ENCODE measurements at regions not wholly inside any gene's neighbourhood (a gene's known extent, or its start where the extent isn't known, plus 50 kb on each side); places are given as distances from the start of the nearest gene placed in this dataset.
"Not testable (repeated sequence)": the region's sequence is repeated elsewhere in the genome, so short reads cannot be mapped to it uniquely, and the experiment has no call there.

DNA sequence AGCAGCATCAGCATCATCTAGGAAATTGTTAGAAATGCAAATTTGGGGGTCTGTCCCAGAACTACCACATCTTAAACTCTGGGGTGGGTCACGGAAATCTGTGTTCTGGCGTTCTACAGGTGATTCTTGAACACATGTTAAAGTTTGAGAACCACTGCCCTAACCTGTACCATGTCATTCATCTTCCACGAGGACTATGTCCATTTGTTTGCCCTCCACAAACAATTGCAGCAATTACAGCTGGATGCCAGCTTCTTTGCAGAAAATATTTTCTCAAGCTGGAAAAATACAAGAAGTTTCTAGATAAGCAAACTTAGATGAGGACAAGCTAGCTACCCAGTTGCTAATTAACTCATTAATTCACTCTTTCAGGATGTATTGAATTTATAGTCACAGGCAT lies 54.1 kb downstream of the MAFB start:
- DNase-seq (ENCODE audit: low spot score): no peak

DNA sequence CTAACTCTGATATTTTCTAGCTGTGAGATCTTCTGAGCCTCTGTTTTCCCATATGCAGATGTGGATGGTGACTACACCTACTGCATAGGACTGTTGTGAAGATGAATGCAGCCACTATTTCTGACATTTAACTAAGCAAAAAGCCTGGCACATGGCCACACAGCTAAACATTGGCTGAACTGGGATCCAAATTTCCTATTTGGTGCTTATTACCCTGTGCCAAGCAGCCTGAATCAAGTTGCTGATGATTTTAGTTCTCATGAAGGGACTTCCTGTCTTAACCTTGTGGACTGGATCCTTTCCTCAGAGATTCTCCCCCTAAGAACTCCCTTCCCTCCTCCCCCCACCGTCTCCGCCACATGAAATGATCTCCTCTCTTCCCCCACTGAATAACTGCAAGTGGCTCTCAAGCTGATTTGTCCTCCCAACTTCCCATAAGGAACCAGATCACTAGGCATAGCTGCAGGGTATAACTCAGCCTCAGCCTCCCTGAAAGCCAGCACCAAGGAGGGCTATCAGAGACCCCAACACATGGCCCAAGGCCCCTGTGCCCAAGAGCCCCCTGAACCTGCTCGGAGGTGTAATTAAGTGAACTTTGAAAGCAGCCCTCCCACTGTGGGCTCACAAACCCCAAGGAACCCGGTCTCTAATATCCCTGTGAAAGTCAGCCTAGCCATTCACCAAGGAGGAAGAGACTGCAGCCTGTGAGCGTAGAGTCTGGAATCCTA lies 55.7 kb downstream of the MAFB start:
- no peak for DNase-seq (ENCODE audit: low spot score)

DNA sequence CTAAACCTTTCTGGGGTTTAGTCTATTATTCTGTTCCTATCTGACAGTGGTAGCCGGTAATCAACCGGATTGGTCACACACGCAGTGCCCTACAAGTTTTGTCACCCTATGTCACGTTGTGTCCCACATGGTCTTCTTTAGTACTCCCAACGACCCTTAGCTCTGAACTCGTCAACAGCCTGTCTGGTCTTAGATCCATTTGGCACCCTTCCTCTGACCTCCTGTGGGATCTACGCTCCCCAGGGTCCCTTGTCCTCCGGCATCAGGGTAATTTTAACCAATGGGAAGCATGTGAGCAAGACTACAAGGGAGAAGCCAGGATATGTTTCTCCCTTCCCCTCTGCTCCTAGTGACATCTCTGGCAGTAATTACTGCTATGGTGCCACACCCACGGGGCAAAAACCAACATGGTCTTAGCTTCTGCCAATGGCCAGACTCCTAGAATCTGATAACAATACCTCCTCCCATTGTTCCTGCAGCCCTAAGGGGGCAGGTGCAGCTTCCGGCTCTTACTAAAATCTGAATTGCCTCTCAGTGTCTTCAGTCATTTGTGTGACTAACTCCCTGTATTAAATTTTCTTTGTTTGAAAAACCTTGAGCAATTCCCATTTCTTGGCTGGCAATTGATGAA lies 56.6 kb downstream of the MAFB start:
- DNase-seq (ENCODE audit: low spot score): no peak

DNA sequence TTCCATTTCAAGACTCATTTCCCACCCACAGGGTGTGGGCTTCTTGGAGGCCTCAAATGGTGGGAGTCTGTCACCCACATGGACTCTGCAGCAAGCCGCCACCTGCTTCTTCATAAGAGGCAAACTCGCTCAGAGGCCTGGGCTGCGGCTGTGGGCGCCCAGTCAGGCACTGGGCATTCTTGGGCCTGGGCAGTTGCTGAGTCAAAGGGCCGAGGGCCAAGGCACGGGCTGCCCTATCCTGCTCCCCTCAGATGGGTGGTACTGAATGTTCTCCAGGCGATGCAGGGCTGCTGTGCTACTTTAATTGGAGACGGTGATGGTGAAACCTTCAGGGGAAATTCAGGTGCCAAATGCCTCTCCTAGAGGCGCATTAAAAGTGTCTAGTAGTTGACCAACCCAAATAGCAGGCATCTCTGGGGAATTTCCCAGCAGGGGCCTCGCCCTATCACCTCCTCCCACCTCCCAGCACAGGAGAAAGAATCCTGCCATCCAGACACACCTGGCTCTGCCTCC lies 57.9 kb downstream of the MAFB start:
- no peak for DNase-seq (ENCODE audit: low spot score)

DNA sequence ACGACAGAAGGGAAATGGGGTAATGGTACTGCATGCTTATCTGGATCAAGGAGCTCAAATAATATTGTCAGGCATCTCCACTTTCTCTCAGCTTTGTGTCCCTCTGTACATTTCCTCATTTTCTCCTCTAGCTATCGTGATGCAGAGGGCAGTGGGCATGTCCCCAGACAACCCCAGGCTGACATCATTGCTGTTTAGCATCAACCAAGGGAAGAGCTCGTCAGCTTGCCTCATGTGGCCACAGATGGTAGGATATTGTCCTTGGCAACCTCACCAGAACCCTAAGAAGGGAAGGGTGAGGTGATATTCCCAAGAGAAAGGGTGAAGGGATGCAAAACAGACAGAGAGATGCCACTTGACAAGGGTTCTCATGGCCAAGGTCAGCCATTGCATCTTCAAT lies 58.3 kb downstream of the MAFB start:
- no peak for DNase-seq (ENCODE audit: low spot score)

DNA sequence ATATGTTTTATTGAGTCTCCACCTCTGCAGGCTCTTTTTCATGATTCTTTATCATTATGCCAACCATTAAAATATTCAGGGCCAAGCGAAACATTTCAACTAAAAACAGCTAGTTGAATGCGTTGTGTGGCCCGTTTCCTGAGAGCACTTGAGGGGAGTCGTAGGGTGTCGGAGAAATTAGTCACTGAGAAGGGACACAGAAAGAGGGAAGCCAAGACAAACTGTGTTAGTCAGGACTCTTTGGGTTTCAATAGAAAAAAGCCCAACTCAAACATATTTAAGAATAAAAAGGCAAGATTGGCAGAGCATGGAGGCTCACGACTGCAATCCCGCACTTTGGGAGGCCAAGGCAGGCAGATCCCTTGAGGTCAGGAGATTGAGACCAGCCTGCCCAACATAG lies 58.9 kb downstream of the MAFB start:
- DNase-seq (ENCODE audit: low spot score): no peak

DNA sequence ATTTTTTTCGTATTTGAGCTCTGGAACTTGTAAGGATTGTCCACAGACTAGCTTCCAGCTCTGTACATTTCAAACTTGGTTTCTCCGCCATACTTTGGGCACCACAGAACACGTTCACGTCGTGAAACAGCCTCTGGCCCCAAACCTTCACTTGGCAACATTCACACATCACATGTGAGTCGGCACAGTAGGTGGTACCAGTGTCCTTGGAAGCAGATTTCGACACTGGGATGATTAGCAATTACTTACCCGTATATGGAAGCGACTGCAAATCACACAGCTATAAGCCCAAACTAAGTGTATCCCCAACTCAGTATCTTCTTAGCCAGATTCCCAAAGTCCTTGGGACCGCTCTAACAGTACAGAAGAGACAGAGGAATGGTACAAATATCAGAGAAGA lies 60.2 kb downstream of the MAFB start:
- DNase-seq (ENCODE audit: low spot score): no peak

DNA sequence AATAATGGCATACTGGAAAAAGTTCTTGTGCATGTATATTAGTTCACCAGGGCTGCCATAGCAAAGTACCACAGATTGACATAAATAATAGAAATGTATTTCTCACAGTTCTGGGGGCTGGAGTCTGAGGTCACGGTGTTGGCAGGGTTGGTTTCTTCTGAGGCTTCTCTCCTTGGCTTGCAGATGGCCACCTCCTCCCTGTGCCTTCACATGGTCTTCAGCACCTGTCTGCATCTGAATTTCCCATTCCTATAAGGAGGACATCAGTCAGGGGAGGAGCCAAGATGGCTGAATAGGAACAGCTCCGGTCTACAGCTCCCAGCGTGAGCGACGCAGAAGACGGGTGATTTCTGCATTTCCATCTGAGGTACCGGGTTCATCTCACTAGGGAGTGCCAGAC lies 70.0 kb downstream of the MAFB start:
- not testable (repeated sequence) for DNase-seq (ENCODE audit: low spot score)

DNA sequence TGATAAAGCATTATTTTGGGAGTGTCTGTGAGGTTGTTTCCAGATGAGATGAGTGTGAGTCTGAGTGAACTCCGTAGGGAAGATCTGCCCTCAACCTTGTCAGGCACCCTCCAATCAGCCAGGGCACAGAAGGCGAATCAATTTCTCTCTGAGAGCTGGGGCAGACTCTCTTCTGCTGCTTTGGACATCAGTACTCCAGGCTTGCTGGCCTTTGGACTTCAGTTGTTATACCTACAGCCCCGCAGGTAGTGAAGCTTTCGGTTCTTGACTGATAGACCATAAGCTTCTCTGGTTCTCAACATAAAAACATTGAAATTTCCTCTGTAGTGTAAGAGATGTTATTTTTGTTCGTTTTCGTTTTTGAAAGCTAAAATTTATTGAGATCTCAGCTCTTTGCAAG lies 71.4 kb downstream of the MAFB start:
- DNase-seq (ENCODE audit: low spot score): no peak

DNA sequence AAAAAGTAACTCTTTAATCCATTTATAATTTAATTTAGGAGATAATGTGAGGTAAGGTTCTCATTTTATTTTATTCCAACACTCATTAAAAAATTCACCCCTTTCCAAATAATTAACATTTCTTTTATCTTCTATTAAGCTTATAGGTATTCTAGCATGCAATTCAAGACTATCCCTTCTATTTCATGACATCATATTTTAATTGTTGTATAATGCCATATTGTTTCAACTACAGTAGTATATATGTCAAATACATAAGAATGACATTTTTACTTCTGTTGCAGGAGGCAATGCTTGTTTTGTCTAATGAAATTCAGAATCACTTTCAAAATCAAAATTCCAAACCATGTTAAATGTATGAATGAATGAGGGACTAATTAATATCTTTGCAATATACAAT lies 76.2 kb downstream of the MAFB start:
- DNase-seq (ENCODE audit: low spot score): no peak

DNA sequence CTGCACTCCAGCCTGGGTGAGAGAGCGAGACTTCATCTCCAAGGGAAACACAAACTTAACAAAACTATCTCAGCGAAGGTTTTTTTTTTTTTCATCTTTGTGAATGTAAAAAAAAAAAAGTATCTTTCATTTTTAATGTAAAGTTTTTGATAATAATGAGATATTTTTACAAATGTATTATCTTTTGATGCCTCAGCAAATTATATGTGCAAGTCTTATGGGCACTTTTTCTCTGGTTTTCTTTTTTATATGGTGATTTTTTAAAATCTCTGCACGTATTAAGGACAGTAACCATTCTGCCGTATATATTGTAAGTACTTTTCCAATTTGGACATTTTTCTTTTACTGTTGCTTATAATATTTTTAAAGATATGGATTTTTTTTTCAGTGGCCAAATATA lies 76.8 kb downstream of the MAFB start:
- no peak for DNase-seq (ENCODE audit: low spot score)

DNA sequence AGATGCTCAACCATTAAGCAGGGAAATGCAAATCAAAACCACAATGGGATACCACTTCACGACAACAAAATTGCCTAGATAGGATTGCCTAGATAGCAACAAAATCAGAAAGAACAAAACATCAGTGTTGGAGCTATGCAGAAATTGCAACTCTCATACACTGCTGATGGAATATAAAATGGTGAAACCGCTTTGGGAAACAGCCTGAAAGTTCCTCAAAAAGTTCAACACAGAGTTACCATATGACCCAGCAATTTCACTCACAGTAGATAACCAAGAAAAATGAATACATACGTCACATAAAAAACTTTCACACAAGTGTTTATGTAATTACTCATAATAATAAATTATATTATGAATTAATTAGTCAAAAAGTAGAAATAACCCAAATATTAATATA lies 78.3 kb downstream of the MAFB start:
- no peak for DNase-seq (ENCODE audit: low spot score)

DNA sequence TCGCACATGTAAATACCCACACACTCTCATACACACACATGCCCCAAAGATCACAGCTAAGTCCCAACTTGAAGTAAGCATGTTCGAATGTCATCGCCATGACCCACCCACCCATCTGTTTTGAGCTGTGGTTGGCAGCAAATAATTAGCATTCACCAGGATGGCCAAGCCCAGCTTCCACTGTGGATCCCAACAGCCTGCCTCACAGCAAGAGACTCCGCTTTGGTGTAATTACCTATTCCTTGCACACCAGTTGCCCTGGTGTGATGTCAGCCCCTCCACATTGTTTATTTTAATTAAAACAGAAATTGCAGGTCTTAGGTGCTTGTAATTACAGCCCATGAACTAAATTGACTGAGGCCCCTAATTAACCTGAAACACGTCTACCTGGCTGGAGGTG lies 81.1 kb downstream of the MAFB start:
- no peak for DNase-seq (ENCODE audit: low spot score)

DNA sequence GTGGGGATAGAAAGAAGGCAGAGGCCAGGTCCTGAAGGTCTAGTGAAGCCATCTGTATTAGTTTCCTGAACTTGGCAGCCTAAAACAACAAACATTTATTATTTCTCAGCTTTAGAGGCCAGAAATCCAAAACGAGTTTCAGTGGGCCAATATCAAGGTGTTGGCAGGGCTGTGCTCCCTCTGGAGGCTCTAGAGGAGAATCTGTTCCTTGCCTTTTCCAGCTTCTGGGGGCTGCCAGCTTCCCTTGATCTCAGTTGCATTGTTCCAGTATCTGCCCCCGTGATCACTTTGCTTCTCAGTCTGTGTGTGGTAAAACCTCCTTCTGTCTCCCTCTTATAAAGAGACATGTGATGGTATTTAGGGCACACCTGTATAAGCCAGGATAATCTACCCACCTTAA lies 82.4 kb downstream of the MAFB start:
- DNase-seq (ENCODE audit: low spot score): no peak

DNA sequence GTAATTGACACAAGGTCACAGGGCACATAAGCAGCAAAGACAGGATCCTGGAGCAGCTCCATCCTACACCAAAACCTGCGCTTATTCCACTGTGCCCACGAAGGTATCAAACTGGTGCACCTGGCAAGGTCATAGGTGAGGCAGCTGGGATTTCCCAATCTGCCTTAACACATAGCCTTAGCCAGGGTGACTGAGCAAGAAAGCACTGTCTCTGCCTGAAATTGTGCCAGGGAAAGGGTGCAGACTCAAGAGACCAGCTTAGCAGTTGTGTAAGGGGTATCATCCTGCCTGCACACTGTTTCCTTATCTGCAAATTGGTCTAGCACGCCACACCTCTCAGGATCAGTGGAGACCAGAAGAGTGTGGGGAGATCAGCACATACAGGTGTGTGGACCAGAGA lies 82.8 kb downstream of the MAFB start:
- DNase-seq (ENCODE audit: low spot score): no peak

DNA sequence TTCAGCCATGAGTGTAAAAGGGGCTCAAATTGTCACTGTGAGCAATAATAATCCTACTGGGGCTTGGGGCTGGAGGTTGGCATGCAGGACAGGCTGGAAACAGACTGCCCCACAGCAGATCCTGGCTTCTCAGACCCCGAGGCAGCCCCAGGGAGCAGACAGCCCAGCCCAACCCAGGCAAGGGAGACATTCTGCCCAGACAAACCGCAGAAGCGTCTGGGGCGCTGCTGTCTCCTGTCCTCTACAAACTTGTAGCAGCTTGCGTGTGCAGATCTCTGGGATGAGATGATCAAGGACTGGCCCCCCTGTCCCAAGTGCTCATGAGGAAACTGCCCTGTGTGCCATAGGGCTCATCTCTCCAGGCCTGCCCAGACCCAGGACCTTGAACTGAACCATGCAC lies 84.6 kb downstream of the MAFB start:
- no peak for DNase-seq (ENCODE audit: low spot score)

DNA sequence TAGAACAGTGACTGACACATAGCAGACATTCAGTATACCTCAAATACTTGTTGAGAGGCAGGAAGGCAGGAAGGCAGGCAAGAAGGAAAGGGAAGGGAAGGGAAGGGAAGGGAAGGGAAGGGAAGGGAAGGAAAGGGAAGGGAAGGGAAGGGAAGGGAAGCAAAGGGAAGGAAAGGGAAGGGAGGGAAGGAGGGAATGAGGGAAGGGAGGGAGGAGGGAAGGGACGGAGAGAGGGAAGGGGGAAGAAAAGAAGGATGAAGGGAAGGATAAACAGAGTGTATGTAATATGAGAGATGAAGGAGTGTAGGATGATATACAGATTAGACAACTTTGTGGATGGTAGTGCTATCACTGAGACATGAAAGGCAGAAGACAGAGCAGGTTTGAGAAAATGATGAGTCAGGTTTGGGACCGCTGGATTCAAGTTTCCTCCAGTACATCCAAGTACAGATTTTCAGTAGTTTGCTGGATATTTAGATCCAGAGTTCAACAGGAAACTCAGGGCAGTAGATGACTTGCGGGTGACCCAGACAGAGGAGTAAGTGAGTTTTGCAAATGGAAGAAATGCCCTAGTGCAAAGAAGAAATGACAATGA lies 85.9 kb downstream of the MAFB start:
- DNase-seq (ENCODE audit: low spot score): no peak

DNA sequence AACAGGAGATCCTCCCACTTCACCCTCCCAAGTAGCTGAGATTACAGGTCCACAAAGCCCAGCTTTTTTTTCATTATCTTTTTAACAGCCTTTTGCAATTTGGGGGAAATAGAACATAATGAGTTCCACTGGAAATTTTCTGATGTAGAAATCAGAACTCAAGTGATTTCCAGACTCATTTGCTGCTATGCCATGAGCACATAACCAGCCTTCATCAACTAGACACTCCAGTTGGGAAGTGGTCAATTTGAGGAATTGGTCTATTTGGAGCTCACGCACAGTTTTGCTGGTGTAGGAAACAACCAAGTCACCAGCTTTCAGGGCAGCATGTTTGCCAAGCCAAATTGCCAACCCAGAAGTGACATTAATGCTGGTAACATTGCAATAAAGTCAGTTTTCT lies 86.7 kb downstream of the MAFB start:
- no peak for DNase-seq (ENCODE audit: low spot score)

DNA sequence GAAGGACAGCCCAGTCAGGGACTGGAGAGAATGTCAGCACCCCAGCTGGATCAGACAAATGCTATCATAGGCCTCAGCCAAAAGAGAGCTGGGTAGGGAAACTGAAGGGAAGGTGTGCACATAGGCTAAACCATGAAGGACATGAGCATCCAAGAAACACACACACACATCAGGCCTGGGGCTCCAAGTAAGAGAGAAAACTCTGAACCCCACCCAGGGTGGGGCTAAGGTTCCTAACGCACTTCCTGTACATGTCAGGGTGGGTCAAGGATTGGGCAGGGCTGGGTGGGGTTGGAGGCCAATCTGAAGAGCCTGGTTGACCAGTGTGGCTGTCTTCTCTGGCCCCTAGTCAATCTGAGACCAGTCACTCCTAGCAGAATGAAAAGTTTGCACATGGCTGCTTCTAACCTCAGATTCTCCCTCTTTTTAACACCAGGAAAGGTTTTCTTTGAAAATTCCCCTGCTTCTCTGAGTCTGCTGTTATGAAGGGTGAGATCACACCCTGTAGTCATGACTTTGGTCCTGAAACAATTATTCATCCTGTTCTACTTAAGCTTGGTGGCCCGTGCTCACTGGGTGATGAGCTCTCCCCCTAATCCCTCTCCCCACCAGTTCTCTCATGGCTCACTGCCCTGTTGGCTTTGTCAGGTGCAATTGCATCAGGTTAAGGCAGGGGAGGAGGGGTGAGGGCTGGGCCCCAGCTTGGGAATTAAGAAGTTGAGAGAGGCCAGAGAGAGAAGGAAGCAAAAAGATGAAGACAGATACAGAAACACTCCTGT lies 88.4 kb downstream of the MAFB start:
- no peak for DNase-seq (ENCODE audit: low spot score)

DNA sequence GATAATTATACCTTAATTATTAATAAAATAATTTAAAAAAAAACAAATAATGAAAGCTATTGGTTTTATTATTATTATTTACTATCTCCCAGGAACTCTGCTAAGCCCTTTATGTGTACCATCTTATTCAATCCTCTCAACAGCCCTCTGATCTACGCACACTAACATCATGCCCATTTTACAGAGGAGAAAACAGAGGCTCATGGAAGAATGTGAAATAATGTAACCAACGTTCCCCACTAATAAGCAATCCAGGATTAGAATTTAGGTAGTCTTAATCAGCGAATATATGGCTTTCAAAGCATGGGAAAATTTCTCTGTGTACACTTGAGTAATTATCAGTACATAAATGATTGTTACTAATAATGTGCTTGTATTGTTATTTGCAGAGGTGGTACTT lies 89.0 kb downstream of the MAFB start:
- no peak for DNase-seq (ENCODE audit: low spot score)

DNA sequence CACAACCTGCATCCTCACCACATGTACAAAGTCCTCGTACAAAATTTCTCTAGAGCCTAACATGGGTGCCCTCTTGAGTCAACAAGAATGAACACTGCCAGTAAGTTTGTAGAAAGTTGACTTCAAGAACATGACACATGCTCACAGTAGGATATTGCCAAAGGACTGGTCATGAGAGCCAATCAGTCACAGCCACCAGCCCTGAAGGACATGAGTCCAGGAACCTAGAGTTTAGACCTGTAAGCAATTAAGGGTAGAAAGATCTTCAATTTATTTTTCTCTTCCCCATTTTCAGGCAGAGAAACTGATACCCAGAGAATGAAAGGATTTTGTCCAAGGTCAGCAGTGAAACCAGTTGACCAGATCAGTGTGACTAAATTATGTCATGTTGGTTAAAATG lies 96.1 kb downstream of the MAFB start:
- DNase-seq (ENCODE audit: low spot score): no peak

DNA sequence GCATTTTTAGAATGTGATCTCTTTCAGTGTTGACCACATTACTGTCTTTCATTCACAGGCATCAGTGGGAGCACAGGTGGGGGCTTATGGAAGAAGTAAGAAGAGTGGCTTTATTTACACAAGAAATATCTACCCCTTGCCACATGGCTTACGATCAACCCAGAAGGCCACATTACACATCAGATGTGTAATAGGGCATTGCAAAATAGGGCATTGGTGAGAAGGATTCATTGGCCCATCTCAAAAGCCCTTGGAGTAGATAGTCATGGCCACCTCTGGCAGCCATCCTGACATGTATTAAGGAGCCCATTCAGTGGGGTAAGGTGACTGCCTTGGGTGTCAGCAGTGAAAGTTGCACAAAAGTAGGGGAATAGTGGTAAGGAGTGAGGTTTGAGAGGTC lies 97.5 kb downstream of the MAFB start:
- no peak for DNase-seq (ENCODE audit: low spot score)

DNA sequence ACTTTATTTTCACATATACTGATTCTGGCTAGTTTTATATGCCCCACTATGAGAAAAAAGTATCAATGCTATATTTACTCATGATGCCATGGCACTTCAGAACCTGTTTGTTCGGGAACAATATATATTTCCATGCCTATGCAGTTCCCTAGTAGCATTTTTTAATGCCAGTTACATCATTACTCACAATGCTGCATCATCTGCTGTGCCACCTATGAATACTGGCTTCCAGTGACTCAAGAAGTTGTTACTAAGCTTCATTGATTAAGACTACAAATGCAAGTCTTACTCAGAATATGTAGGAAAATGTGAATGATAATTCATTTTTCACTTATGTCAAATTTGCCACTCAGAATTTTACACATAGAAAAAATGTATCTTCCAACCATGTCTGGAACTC lies 97.9 kb downstream of the MAFB start:
- no peak for DNase-seq (ENCODE audit: low spot score)

All from globus pallidus (tissue), 1 donor.